Activated CD8-positive, alpha-beta T cell treated with anti-CD3 and anti-CD28 coated beads for 36 hours (primary cell): ENCODE measurements at regions not wholly inside any gene's neighbourhood (a gene's known extent, or its start where the extent isn't known, plus 50 kb on each side); places are given as distances from the start of the nearest gene placed in this dataset.

Experiments
- ATAC-seq: fragments of 200-7000 bp; cut with Tn5 transposase; one replicate; pipeline ENCODE4 v1.10.0; 2021; ENCODE audit warnings: mild to moderate bottlenecking, moderate library complexity
- CTCF ChIA-PET: fragments of 350-600 bp; sonication (Branson Sonifier 250); formaldehyde crosslinking; loops from one replicate; lab custom pipeline; 2021; ENCODE audit warnings: antibody characterized with exemption; lab: Charles Lee
- POLR2A ChIA-PET: fragments of 350-600 bp; sonication (Branson Sonifier 250); formaldehyde crosslinking; loops from one replicate; lab custom pipeline; 2021; ENCODE audit warnings: antibody characterized with exemption; lab: Charles Lee
- DNase-seq: peaks from one replicate; pipeline ENCODE4 v3.0.0-alpha.2; 2020
- H3K27ac Mint-ChIP-seq: one replicate; pipeline ENCODE4 v1.8.0; 2021; ENCODE audit warnings: mild to moderate bottlenecking, mixed read lengths
- H3K27me3 Mint-ChIP-seq: one replicate; pipeline ENCODE4 v1.8.0; 2021; ENCODE audit warnings: mixed read lengths
- H3K36me3 Mint-ChIP-seq: one replicate; pipeline ENCODE4 v1.8.0; 2021; ENCODE audit warnings: low read depth, mixed read lengths
- H3K4me1 Mint-ChIP-seq: one replicate; pipeline ENCODE4 v1.8.0; 2021; ENCODE audit warnings: low read depth, mixed read lengths
- H3K4me3 Mint-ChIP-seq: one replicate; pipeline ENCODE4 v1.8.0; 2021; ENCODE audit warnings: mild to moderate bottlenecking, moderate library complexity, mixed read lengths
- H3K9me3 Mint-ChIP-seq: one replicate; pipeline ENCODE4 v1.8.0; 2021; ENCODE audit warnings: mixed read lengths
- intact Hi-C: fragments of 100-400 bp; cut with micrococcal nuclease; formaldehyde crosslinking; loops from one replicate; pipeline ENCODE4 v1.10.0; 2022
- TF ChIP-seq, protein P1 (sequence below): fragments of 200-600 bp; IDR thresholded peaks from one replicate; pipeline ENCODE4 v1.8.0; 2022; ENCODE audit warnings: antibody characterized with exemption, mild to moderate bottlenecking

DNA sequence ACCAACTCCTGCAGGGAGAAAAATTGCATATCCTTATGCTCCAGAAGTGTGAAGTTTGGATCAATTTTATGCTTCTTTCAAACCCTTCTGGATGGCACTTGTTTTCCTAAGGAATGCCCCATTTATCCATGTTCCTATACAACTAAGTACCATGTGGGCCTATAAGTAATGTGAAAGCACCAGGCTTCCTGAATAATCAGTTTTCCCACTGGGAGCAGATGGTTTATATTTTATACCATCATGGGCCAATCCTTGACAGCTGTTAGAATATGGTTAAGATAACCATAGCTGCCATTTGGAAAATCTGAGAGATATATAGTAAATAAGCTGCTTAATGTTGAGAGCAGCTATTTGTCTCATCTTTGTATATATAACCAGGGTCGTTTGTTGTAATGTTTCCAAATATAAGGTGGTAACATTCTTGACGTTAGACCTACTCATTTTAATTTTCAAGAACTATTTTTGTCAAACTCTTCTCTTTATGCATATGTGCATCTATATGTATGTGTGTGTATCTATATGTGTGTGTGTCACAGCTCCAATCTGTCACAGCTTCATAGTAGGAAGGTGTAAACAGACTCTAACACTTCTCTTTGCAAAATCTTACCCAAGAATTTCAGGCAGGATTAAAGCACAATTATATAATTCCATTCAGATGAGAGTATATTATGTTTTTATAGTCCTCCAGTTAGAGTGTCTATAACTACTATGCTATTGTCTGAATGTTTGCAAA is 458.7 kb upstream of the GCFC2 start:
- Mint-ChIP-seq H3K4me3 (no peak overlapping the region), H3K27ac (no peak overlapping the region), H3K4me1 (no peaks in the 10 kb centered on the region), H3K36me3 (no peaks in the 10 kb centered on the region), H3K27me3 (no peaks in the 10 kb centered on the region), H3K9me3 (peaks cover 12% of the 10 kb centered on the region)
- DNase-seq (no peak), ATAC-seq (no peak)
- CTCF ChIA-PET: no interaction called here
- TF ChIP-seq, protein P1, sequence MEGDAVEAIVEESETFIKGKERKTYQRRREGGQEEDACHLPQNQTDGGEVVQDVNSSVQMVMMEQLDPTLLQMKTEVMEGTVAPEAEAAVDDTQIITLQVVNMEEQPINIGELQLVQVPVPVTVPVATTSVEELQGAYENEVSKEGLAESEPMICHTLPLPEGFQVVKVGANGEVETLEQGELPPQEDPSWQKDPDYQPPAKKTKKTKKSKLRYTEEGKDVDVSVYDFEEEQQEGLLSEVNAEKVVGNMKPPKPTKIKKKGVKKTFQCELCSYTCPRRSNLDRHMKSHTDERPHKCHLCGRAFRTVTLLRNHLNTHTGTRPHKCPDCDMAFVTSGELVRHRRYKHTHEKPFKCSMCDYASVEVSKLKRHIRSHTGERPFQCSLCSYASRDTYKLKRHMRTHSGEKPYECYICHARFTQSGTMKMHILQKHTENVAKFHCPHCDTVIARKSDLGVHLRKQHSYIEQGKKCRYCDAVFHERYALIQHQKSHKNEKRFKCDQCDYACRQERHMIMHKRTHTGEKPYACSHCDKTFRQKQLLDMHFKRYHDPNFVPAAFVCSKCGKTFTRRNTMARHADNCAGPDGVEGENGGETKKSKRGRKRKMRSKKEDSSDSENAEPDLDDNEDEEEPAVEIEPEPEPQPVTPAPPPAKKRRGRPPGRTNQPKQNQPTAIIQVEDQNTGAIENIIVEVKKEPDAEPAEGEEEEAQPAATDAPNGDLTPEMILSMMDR: no peak
- intact Hi-C loops: no loop called here
- POLR2A ChIA-PET: no interaction called here

DNA sequence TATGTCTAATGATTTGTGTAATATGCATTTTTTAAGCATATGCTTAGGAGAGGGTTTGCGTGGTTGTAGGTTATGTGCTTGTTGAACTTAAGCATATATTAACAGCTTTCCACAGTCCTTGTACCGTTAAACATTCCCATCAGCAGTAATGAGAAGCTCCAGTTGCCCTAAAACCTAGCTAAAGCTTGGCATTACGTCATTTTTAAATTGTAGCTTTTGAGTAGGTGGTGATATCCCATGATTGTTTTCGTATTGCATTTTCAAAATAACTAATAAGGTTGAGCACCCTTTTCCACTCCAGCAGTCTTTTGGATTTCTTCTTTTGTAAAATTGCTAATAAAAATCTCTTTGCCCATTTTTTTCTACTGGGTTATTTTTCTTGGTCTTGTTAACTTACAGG is 453.1 kb upstream of the GCFC2 start:
- TF ChIP-seq, protein P1: no peak
- intact Hi-C loops: no loop called here
- POLR2A ChIA-PET: no interaction called here

DNA sequence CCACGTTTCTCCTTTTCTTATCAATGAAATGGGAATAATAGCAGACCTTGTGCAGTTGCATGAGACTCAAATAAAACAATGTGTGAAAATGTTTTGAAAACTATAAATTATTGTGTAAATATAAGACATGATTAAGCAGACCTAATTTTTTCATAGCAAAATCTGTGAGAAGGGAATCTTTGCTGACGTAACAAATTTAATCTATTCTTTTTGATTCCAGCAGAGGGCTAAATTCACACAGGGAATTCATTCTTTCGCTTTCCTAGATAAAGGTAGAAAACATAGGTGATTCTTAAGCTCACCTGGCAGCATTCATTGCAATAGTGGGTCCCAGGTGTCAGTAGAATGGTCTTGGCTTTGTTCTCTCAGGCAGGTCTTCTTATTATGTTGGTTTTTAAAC is 450.0 kb upstream of the GCFC2 start:
- Mint-ChIP-seq H3K36me3 (no peaks in the 10 kb centered on the region), H3K4me3 (no peak overlapping the region), H3K9me3 (peaks cover 5% of the 10 kb centered on the region), H3K27ac (no peak overlapping the region), H3K4me1 (no peaks in the 10 kb centered on the region), H3K27me3 (no peaks in the 10 kb centered on the region)
- intact Hi-C loops: no loop called here
- TF ChIP-seq, protein P1: no peak
- no peak for ATAC-seq
- no peak for DNase-seq
- POLR2A ChIA-PET: no interaction called here
- CTCF ChIA-PET: no interaction called here

More for the DNA sequence above, 453.1 kb upstream of the GCFC2 start:
- Mint-ChIP-seq H3K27me3 (no peaks in the 10 kb centered on the region), H3K9me3 (peaks cover 5% of the 10 kb centered on the region), H3K27ac (no peak overlapping the region), H3K4me1 (no peaks in the 10 kb centered on the region), H3K36me3 (no peaks in the 10 kb centered on the region), H3K4me3 (no peak overlapping the region)
- ATAC-seq (no peak), DNase-seq (no peak)
- CTCF ChIA-PET: no interaction called here

DNA sequence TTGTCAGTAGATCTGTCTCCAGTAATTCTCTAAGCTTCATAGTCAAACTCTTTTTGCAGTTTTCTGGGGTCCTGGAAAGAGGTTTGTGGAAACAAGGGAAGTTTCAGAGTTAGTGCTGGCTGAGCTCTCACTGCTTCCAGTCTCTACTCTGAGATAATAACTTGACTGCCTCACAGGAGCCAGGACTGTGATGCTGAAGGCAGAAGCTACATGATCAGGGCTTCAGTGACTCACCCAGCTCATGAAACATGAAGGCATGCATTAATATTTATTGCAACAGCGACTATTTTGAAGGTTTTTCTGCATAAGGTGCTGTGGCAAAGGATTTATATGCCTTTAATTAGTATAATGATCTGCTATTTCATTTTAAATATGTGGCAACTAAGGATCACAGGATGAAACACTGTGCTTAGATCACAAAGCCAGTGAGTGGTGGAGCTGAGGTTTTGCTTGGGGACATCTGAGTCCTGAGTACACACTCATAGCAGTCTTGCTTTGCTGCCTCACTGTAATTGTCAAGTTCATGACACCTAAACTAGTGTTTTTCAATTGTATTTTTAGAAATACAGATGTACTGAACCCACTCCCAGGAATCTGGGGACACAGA is 448.4 kb upstream of the GCFC2 start:
- H3K27me3 Mint-ChIP-seq: no peaks in the 10 kb centered on the region
- H3K4me3 Mint-ChIP-seq: no peak overlapping the region
- no peak overlapping the region for H3K27ac Mint-ChIP-seq
- DNase-seq (no peak), ATAC-seq (no peak)
- intact Hi-C loops: no loop called here
- ChIA-PET CTCF (no interaction called here), POLR2A (interaction anchor here (0.6 kb wide), 1 partner anchor 15 kb away, joined by 3 read pairs; no protein-coding TSS in a partner anchor)
- TF ChIP-seq, protein P1: no peak
- no peaks in the 10 kb centered on the region for H3K4me1 Mint-ChIP-seq
- peaks cover 3% of the 10 kb centered on the region for H3K9me3 Mint-ChIP-seq
- H3K36me3 Mint-ChIP-seq: no peaks in the 10 kb centered on the region

DNA sequence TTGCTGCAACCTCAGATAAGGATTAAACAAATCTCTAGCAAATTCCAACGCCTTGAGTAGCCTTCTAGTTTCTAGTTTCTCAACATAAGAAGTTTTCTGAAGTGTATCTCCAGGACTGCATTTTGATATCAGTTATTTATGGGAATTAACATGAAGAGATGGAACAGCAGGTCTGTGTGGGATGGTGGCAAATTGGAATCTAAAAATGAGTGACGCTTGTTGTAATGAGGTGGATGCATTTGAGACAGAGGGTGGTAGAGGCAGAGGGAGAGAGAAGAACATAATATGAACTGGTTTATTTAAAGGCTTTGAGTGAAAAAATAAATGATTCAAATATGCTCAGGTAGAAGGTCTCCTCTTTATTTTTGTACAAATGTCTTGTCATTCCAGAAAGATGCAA is 446.8 kb upstream of the GCFC2 start:
- TF ChIP-seq, protein P1: no peak
- no peaks in the 10 kb centered on the region for H3K4me1 Mint-ChIP-seq
- ChIA-PET POLR2A (no interaction called here), CTCF (no interaction called here)
- H3K4me3 Mint-ChIP-seq: no peak overlapping the region
- ATAC-seq: no peak
- no peaks in the 10 kb centered on the region for H3K36me3 Mint-ChIP-seq
- no peak overlapping the region for H3K27ac Mint-ChIP-seq
- H3K9me3 Mint-ChIP-seq: peaks cover 5% of the 10 kb centered on the region
- no peaks in the 10 kb centered on the region for H3K27me3 Mint-ChIP-seq
- DNase-seq: no peak
- intact Hi-C loops: no loop called here
